ENCODE measurements at regions not wholly inside any gene's neighbourhood (a gene's known extent, or its start where the extent isn't known, plus 50 kb on each side); places are given as distances from the start of the nearest gene placed in this dataset.

- no peaks in the 10 kb centered on the region for H3K36me3 Mint-ChIP-seq
- H3K9me3 Mint-ChIP-seq, result no peaks in the 10 kb centered on the region
Measured at GRCh38 chr2:58968885-58969284, 727.8 kb upstream of the FANCL start.

GRCh38 chr2:58967736-58968135 is 726.6 kb upstream of the FANCL start:
- no peak for DNase-seq (ENCODE audit: low spot score in 2 of 2)
- H3K9me3 Mint-ChIP-seq, result no peaks in the 10 kb centered on the region
- no peaks in the 10 kb centered on the region for H3K36me3 Mint-ChIP-seq
- no peak for ATAC-seq
- H3K27ac Mint-ChIP-seq, result no peak overlapping the region

More at GRCh38 chr2:58968885-58969284, 727.8 kb upstream of the FANCL start:
- no peak overlapping the region for H3K27ac Mint-ChIP-seq
- ATAC-seq (no peak), DNase-seq (ENCODE audit: low spot score in 2 of 2) (no peak)

- no peak for DNase-seq (ENCODE audit: low spot score in 2 of 2)
- ATAC-seq, result no peak
- Mint-ChIP-seq H3K9me3 (no peaks in the 10 kb centered on the region), H3K27ac (no peak overlapping the region), H3K36me3 (no peaks in the 10 kb centered on the region)
Measured at GRCh38 chr2:58965602-58966001, 724.5 kb upstream of the FANCL start.

- ATAC-seq (no peak), DNase-seq (ENCODE audit: low spot score in 2 of 2) (no peak)
- H3K9me3 Mint-ChIP-seq, result no peaks in the 10 kb centered on the region
- H3K27ac Mint-ChIP-seq, result no peak overlapping the region
- no peaks in the 10 kb centered on the region for H3K36me3 Mint-ChIP-seq
Measured at GRCh38 chr2:58959996-58960395, 718.9 kb upstream of the FANCL start.

GRCh38 chr2:58957188-58957840 is 716.2 kb upstream of the FANCL start:
- Mint-ChIP-seq H3K27ac (no peak overlapping the region), H3K9me3 (no peaks in the 10 kb centered on the region), H3K36me3 (no peaks in the 10 kb centered on the region)
- DNase-seq (ENCODE audit: low spot score in 2 of 2), result no peak
- no peak for ATAC-seq

GRCh38 chr2:58954880-58955385 is 713.8 kb upstream of the FANCL start:
- peaks cover 0 to 4% of the 10 kb centered on the region in 2 donors for H3K9me3 Mint-ChIP-seq
- H3K27ac Mint-ChIP-seq, result no peak overlapping the region
- ATAC-seq (no peak), DNase-seq (ENCODE audit: low spot score in 2 of 2) (no peak)
- no peaks in the 10 kb centered on the region for H3K36me3 Mint-ChIP-seq

GRCh38 chr2:58951722-58952121 is 710.6 kb upstream of the FANCL start:
- Mint-ChIP-seq H3K36me3 (no peaks in the 10 kb centered on the region), H3K27ac (no peak overlapping the region), H3K9me3 (peaks cover 0 to 4% of the 10 kb centered on the region in 2 donors)
- DNase-seq (ENCODE audit: low spot score in 2 of 2) (no peak), ATAC-seq (no peak)

- no peak for ATAC-seq
- H3K27ac Mint-ChIP-seq, result no peak overlapping the region
- H3K36me3 Mint-ChIP-seq, result peaks cover 0 to 2% of the 10 kb centered on the region in 2 donors
- DNase-seq (ENCODE audit: low spot score in 2 of 2), result no peak
- H3K9me3 Mint-ChIP-seq, result peaks cover 0 to 4% of the 10 kb centered on the region in 2 donors
Measured at GRCh38 chr2:58950795-58951462, 709.8 kb upstream of the FANCL start.

GRCh38 chr2:58939388-58939787 is 698.3 kb upstream of the FANCL start:
- Mint-ChIP-seq H3K36me3 (no peaks in the 10 kb centered on the region), H3K9me3 (peaks cover 5 to 17% of the 10 kb centered on the region in 2 donors), H3K27ac (no peak overlapping the region)
- DNase-seq (ENCODE audit: low spot score in 2 of 2) (no peak), ATAC-seq (no peak)

GRCh38 chr2:58938988-58939387 is 697.9 kb upstream of the FANCL start:
- Mint-ChIP-seq H3K36me3 (no peaks in the 10 kb centered on the region), H3K9me3 (peaks cover 5 to 17% of the 10 kb centered on the region in 2 donors), H3K27ac (no peak overlapping the region)
- ATAC-seq, result no peak
- no peak for DNase-seq (ENCODE audit: low spot score in 2 of 2)

- Mint-ChIP-seq H3K27ac (no peak overlapping the region), H3K9me3 (peaks cover 0 to 2% of the 10 kb centered on the region in 2 donors), H3K36me3 (no peaks in the 10 kb centered on the region)
- no peak for DNase-seq (ENCODE audit: low spot score in 2 of 2)
- ATAC-seq, result no peak
Measured at GRCh38 chr2:58932801-58933200, 691.7 kb upstream of the FANCL start.

GRCh38 chr2:58930537-58930936 is 689.4 kb upstream of the FANCL start:
- Mint-ChIP-seq H3K36me3 (no peaks in the 10 kb centered on the region), H3K9me3 (peaks cover 0 to 2% of the 10 kb centered on the region in 2 donors), H3K27ac (no peak overlapping the region)
- no peak for DNase-seq (ENCODE audit: low spot score in 2 of 2)
- ATAC-seq, result no peak

GRCh38 chr2:58928973-58929372 is 687.8 kb upstream of the FANCL start:
- H3K9me3 Mint-ChIP-seq, result peaks cover 0 to 2% of the 10 kb centered on the region in 2 donors
- ATAC-seq (no peak), DNase-seq (ENCODE audit: low spot score in 2 of 2) (no peak)
- H3K27ac Mint-ChIP-seq, result no peak overlapping the region
- H3K36me3 Mint-ChIP-seq, result no peaks in the 10 kb centered on the region

- H3K36me3 Mint-ChIP-seq, result no peaks in the 10 kb centered on the region
- peaks cover 0 to 2% of the 10 kb centered on the region in 2 donors for H3K9me3 Mint-ChIP-seq
- ATAC-seq (no peak), DNase-seq (ENCODE audit: low spot score in 2 of 2) (no peak)
- no peak overlapping the region for H3K27ac Mint-ChIP-seq
Measured at GRCh38 chr2:58928391-58928790, 687.3 kb upstream of the FANCL start.

GRCh38 chr2:58926112-58926511 is 685.0 kb upstream of the FANCL start:
- Mint-ChIP-seq H3K27ac (no peak overlapping the region), H3K9me3 (peaks cover 0 to 2% of the 10 kb centered on the region in 2 donors), H3K36me3 (no peaks in the 10 kb centered on the region)
- DNase-seq (ENCODE audit: low spot score in 2 of 2) (no peak), ATAC-seq (no peak)

- Mint-ChIP-seq H3K36me3 (no peaks in the 10 kb centered on the region), H3K9me3 (peaks cover 0 to 2% of the 10 kb centered on the region in 2 donors), H3K27ac (no peak overlapping the region)
- DNase-seq (ENCODE audit: low spot score in 2 of 2), result no peak
- ATAC-seq, result no peak
Measured at GRCh38 chr2:58925676-58926081, 684.6 kb upstream of the FANCL start.

- Mint-ChIP-seq H3K9me3 (no peaks in the 10 kb centered on the region), H3K36me3 (no peaks in the 10 kb centered on the region), H3K27ac (no peak overlapping the region)
- DNase-seq (ENCODE audit: low spot score in 2 of 2) (no peak), ATAC-seq (no peak)
Measured at GRCh38 chr2:58923869-58924268, 682.7 kb upstream of the FANCL start.

- Mint-ChIP-seq H3K36me3 (no peaks in the 10 kb centered on the region), H3K27ac (no peak overlapping the region), H3K9me3 (no peaks in the 10 kb centered on the region)
- DNase-seq (ENCODE audit: low spot score in 2 of 2) (no peak), ATAC-seq (no peak)
Measured at GRCh38 chr2:58922245-58922644, 681.1 kb upstream of the FANCL start.
